ENCODE measurements at regions not wholly inside any gene's neighbourhood (a gene's known extent, or its start where the extent isn't known, plus 50 kb on each side); places are given as distances from the start of the nearest gene placed in this dataset.
A peak's percentile ranks its signal among the peaks of the same experiment; 100 is the strongest.

DNA sequence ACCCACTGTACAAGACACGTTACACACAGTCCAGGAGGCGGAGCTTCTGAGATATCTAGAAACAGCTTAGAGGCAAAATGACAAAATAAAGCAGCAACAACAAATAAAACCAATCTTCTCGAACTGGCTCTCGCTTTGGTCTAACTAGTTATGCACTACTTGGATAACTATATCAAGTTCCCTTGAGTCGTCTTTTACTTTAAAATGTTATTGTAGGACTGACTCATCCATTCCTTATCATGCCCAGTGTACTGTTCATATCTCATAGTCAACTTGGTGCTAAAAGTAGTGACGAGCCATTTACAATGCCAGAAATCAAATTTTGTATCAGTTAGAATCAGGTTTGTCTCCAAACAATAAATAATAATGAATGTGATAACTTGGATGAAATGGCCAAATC lies 102.5 kb upstream of the SLC35G4 start:
- ATAC-seq: no peak
- H3K4me1 Mint-ChIP-seq: no peaks in the 10 kb centered on the region
- no peak for TF ChIP-seq EZH2phosphoT487 (IDR thresholded peaks at IDR 0.05; ENCODE audit: unreplicated experiment)
- TF ChIP-seq ZNF114 (CRISPR knock-in tag; IDR thresholded peaks at IDR 0.05): no peak
- TF ChIP-seq POLR2AphosphoS5 (IDR thresholded peaks at IDR 0.05; ENCODE audit: low read depth): no peak
- TF ChIP-seq JUNB (IDR thresholded peaks at IDR 0.05; ENCODE audit: unreplicated experiment): no peak
- TF ChIP-seq ZNF331 (CRISPR knock-in tag; IDR thresholded peaks at IDR 0.05; ENCODE audit: low read depth): no peak
- TF ChIP-seq, protein P1, sequence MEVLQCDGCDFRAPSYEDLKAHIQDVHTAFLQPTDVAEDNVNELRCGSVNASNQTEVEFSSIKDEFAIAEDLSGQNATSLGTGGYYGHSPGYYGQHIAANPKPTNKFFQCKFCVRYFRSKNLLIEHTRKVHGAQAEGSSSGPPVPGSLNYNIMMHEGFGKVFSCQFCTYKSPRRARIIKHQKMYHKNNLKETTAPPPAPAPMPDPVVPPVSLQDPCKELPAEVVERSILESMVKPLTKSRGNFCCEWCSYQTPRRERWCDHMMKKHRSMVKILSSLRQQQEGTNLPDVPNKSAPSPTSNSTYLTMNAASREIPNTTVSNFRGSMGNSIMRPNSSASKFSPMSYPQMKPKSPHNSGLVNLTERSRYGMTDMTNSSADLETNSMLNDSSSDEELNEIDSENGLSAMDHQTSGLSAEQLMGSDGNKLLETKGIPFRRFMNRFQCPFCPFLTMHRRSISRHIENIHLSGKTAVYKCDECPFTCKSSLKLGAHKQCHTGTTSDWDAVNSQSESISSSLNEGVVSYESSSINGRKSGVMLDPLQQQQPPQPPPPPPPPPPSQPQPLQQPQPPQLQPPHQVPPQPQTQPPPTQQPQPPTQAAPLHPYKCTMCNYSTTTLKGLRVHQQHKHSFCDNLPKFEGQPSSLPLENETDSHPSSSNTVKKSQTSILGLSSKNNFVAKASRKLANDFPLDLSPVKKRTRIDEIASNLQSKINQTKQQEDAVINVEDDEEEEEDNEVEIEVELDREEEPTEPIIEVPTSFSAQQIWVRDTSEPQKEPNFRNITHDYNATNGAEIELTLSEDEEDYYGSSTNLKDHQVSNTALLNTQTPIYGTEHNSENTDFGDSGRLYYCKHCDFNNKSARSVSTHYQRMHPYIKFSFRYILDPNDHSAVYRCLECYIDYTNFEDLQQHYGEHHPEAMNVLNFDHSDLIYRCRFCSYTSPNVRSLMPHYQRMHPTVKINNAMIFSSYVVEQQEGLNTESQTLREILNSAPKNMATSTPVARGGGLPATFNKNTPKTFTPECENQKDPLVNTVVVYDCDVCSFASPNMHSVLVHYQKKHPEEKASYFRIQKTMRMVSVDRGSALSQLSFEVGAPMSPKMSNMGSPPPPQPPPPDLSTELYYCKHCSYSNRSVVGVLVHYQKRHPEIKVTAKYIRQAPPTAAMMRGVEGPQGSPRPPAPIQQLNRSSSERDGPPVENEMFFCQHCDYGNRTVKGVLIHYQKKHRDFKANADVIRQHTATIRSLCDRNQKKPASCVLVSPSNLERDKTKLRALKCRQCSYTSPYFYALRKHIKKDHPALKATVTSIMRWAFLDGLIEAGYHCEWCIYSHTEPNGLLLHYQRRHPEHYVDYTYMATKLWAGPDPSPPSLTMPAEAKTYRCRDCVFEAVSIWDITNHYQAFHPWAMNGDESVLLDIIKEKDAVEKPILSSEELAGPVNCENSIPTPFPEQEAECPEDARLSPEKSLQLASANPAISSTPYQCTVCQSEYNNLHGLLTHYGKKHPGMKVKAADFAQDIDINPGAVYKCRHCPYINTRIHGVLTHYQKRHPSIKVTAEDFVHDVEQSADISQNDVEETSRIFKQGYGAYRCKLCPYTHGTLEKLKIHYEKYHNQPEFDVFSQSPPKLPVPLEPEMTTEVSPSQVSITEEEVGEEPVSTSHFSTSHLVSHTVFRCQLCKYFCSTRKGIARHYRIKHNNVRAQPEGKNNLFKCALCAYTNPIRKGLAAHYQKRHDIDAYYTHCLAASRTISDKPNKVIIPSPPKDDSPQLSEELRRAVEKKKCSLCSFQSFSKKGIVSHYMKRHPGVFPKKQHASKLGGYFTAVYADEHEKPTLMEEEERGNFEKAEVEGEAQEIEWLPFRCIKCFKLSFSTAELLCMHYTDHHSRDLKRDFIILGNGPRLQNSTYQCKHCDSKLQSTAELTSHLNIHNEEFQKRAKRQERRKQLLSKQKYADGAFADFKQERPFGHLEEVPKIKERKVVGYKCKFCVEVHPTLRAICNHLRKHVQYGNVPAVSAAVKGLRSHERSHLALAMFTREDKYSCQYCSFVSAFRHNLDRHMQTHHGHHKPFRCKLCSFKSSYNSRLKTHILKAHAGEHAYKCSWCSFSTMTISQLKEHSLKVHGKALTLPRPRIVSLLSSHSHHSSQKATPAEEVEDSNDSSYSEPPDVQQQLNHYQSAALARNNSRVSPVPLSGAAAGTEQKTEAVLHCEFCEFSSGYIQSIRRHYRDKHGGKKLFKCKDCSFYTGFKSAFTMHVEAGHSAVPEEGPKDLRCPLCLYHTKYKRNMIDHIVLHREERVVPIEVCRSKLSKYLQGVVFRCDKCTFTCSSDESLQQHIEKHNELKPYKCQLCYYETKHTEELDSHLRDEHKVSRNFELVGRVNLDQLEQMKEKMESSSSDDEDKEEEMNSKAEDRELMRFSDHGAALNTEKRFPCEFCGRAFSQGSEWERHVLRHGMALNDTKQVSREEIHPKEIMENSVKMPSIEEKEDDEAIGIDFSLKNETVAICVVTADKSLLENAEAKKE (CRISPR knock-in tag; IDR thresholded peaks at IDR 0.05): no peak
- no peak for TF ChIP-seq CREB1 (CRISPR knock-in tag; IDR thresholded peaks at IDR 0.05; ENCODE audit: low read depth)
- TF ChIP-seq, protein P2, sequence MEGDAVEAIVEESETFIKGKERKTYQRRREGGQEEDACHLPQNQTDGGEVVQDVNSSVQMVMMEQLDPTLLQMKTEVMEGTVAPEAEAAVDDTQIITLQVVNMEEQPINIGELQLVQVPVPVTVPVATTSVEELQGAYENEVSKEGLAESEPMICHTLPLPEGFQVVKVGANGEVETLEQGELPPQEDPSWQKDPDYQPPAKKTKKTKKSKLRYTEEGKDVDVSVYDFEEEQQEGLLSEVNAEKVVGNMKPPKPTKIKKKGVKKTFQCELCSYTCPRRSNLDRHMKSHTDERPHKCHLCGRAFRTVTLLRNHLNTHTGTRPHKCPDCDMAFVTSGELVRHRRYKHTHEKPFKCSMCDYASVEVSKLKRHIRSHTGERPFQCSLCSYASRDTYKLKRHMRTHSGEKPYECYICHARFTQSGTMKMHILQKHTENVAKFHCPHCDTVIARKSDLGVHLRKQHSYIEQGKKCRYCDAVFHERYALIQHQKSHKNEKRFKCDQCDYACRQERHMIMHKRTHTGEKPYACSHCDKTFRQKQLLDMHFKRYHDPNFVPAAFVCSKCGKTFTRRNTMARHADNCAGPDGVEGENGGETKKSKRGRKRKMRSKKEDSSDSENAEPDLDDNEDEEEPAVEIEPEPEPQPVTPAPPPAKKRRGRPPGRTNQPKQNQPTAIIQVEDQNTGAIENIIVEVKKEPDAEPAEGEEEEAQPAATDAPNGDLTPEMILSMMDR (conservative IDR thresholded peaks at IDR 0.05; ENCODE audit: low read depth in 2 of 2): no peak
- TF ChIP-seq, protein P3, sequence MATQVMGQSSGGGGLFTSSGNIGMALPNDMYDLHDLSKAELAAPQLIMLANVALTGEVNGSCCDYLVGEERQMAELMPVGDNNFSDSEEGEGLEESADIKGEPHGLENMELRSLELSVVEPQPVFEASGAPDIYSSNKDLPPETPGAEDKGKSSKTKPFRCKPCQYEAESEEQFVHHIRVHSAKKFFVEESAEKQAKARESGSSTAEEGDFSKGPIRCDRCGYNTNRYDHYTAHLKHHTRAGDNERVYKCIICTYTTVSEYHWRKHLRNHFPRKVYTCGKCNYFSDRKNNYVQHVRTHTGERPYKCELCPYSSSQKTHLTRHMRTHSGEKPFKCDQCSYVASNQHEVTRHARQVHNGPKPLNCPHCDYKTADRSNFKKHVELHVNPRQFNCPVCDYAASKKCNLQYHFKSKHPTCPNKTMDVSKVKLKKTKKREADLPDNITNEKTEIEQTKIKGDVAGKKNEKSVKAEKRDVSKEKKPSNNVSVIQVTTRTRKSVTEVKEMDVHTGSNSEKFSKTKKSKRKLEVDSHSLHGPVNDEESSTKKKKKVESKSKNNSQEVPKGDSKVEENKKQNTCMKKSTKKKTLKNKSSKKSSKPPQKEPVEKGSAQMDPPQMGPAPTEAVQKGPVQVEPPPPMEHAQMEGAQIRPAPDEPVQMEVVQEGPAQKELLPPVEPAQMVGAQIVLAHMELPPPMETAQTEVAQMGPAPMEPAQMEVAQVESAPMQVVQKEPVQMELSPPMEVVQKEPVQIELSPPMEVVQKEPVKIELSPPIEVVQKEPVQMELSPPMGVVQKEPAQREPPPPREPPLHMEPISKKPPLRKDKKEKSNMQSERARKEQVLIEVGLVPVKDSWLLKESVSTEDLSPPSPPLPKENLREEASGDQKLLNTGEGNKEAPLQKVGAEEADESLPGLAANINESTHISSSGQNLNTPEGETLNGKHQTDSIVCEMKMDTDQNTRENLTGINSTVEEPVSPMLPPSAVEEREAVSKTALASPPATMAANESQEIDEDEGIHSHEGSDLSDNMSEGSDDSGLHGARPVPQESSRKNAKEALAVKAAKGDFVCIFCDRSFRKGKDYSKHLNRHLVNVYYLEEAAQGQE (IDR thresholded peaks at IDR 0.05; ENCODE audit: unreplicated experiment): no peak
- no peak for TF ChIP-seq EZH2 (IDR thresholded peaks at IDR 0.05; ENCODE audit: low read depth, unreplicated experiment)
- TF ChIP-seq, protein P4, sequence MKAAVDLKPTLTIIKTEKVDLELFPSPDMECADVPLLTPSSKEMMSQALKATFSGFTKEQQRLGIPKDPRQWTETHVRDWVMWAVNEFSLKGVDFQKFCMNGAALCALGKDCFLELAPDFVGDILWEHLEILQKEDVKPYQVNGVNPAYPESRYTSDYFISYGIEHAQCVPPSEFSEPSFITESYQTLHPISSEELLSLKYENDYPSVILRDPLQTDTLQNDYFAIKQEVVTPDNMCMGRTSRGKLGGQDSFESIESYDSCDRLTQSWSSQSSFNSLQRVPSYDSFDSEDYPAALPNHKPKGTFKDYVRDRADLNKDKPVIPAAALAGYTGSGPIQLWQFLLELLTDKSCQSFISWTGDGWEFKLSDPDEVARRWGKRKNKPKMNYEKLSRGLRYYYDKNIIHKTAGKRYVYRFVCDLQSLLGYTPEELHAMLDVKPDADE (IDR thresholded peaks at IDR 0.05): no peak
- TF ChIP-seq STAT1 (IDR thresholded peaks at IDR 0.05; ENCODE audit: unreplicated experiment): no peak

More for the DNA sequence above, 102.5 kb upstream of the SLC35G4 start:
- H3K36me3 ChIP-seq (ENCODE audit: insufficient read depth): no peaks in the 10 kb centered on the region
- no peaks in the 10 kb centered on the region for H3K9me3 Mint-ChIP-seq
- H3K27me3 Mint-ChIP-seq (ENCODE audit: insufficient read depth, low read depth, poor library complexity): peaks cover 6% of the 10 kb centered on the region
- DNase-seq (ENCODE audit: low spot score): no peak
- no peak overlapping the region for H3K27ac ChIP-seq (ENCODE audit: low read depth)
- peaks cover 8% of the 10 kb centered on the region; the same call in 1 of the 2 replicates for H3K9me2 ChIP-seq (ENCODE audit: insufficient read depth)
- H3K4me2 ChIP-seq: no peak overlapping the region
- no peaks in the 10 kb centered on the region for H3K4me1 ChIP-seq (ENCODE audit: insufficient read depth)
- H3K4me3 ChIP-seq: no peak overlapping the region
- no peaks in the 10 kb centered on the region for H3K79me2 ChIP-seq (replicated peaks; ENCODE audit: insufficient read depth)
- H4K20me1 ChIP-seq (replicated peaks; ENCODE audit: insufficient read depth): no peaks in the 10 kb centered on the region
- no peaks in the 10 kb centered on the region for H3F3A ChIP-seq (replicated peaks; ENCODE audit: low read depth)
- H3K27ac Mint-ChIP-seq: no peak overlapping the region
- no peaks in the 10 kb centered on the region for H3K36me3 Mint-ChIP-seq (ENCODE audit: low read depth)
- no peak overlapping the region for H3K4me3 Mint-ChIP-seq
- no peaks in the 10 kb centered on the region for H3K27me3 ChIP-seq (ENCODE audit: insufficient read depth)
- peak overlapping the region; percentile 60; the same call in 1 of the 2 replicates for H2AFZ ChIP-seq
